ENCODE measurements at regions not wholly inside any gene's neighbourhood (a gene's known extent, or its start where the extent isn't known, plus 50 kb on each side); places are given as distances from the start of the nearest gene placed in this dataset.
"Not testable (repeated sequence)": the region's sequence is repeated elsewhere in the genome, so short reads cannot be mapped to it uniquely, and the experiment has no call there.

GRCh38 chr22:22116997-22117770 lies 127.4 kb upstream of the VPREB1 start:
- H3K9me3 ChIP-seq; H3K4me1 ChIP-seq; H3K36me3 ChIP-seq; DNase-seq; H3K4me3 ChIP-seq (replicated peaks in 1 of 3); H3K27me3 ChIP-seq; H3K27ac ChIP-seq; intact Hi-C loops (cut with DNase I): not testable (repeated sequence)
- 85 to 90% methylated on average over 2 to 11 of the region's 44 CpGs for WGBS, 2 donors

- Histone ChIP-seq H3K27ac (no peak overlapping the region), H3K36me3 (no peaks in the 10 kb centered on the region), H3K9me3 (no peaks in the 10 kb centered on the region), H3K4me3 (replicated peaks in 1 of 3) (no peak overlapping the region), H3K27me3 (no peaks in the 10 kb centered on the region), H3K4me1 (no peaks in the 10 kb centered on the region)
- DNase-seq: no peak
- intact Hi-C loops (cut with DNase I): no loop called here
- TF ChIP-seq CTCF (IDR thresholded peaks at IDR 0.05) (no peak), POLR2A (IDR thresholded peaks at IDR 0.05) (no peak)
Observed at GRCh38 chr22:22113701-22114100, 130.9 kb upstream of the VPREB1 start.

DNA sequence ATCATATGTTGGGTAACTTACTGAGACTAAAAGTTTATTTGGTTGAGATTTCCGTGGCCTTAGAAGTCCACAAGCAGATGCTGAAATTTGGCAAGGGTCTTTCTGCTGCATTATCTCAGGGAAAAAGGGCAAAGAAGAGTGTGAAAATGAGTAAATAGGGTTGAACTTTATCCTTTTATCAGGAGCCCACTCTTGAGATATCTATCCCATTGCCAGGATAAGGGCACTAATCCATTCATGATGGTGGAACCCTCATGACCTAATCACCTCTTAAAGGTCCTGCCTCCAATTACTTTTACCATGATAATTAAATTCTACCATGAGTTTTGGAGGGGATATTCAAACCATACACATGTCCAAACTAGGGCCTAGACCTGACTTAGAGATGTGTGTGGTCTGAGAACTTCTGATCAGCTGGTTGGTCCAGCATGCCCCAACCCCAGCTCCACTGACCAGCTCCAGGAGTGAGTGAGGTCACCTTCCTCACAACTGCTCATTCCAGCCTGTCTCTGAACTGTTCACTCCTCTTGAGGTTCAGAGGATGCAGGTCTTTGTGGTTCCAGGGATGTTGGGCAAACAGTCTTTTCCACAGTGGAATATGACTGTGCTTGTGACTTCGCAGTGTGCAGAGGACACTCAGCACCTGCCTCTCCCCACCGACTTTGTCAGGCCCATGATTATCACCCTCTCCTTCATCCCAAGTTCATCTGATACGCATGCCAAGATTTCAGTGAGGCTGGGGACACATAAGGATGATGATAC lies 130.1 kb upstream of the TOP3B start:
- WGBS, 2 donors: 88% methylated on average over 4 of the region's 4 CpGs
- H3K27me3 ChIP-seq: no peaks in the 10 kb centered on the region
- H3K36me3 ChIP-seq: no peaks in the 10 kb centered on the region
- intact Hi-C loops (cut with DNase I): no loop called here
- no peak overlapping the region for H3K27ac ChIP-seq
- H3K9me3 ChIP-seq: no peaks in the 10 kb centered on the region
- no peak for DNase-seq
- no peaks in the 10 kb centered on the region for H3K4me1 ChIP-seq
- H3K4me3 ChIP-seq (replicated peaks in 1 of 3): no peak overlapping the region
- no peak for TF ChIP-seq POLR2A (IDR thresholded peaks at IDR 0.05)

GRCh38 chr22:22111983-22112382 lies 129.4 kb upstream of the TOP3B start:
- WGBS, 2 donors: 81 to 91% methylated on average over 2 of the region's 2 CpGs
- TF ChIP-seq POLR2A (IDR thresholded peaks at IDR 0.05) (no peak), CTCF (IDR thresholded peaks at IDR 0.05) (no peak)

GRCh38 chr22:22111267-22111751 lies 128.7 kb upstream of the TOP3B start:
- Histone ChIP-seq H3K9me3 (no peaks in the 10 kb centered on the region), H3K36me3 (no peaks in the 10 kb centered on the region), H3K4me3 (replicated peaks in 1 of 3) (no peak overlapping the region), H3K27me3 (no peaks in the 10 kb centered on the region), H3K4me1 (no peaks in the 10 kb centered on the region), H3K27ac (no peak overlapping the region)
- no peak for DNase-seq
- TF ChIP-seq CTCF (IDR thresholded peaks at IDR 0.05) (no peak), POLR2A (IDR thresholded peaks at IDR 0.05) (no peak)
- WGBS, 2 donors: 36 to 43% methylated on average over 3 to 4 of the region's 4 CpGs
- intact Hi-C loops (cut with DNase I): no loop called here

More at GRCh38 chr22:22111983-22112382, 129.4 kb upstream of the TOP3B start:
- Histone ChIP-seq H3K4me3 (replicated peaks in 1 of 3) (no peak overlapping the region), H3K9me3 (no peaks in the 10 kb centered on the region), H3K27ac (no peak overlapping the region), H3K4me1 (no peaks in the 10 kb centered on the region), H3K27me3 (no peaks in the 10 kb centered on the region), H3K36me3 (no peaks in the 10 kb centered on the region)
- intact Hi-C loops (cut with DNase I): no loop called here
- DNase-seq: no peak
